GM18519 (cell line): ENCODE measurements at regions not wholly inside any gene's neighbourhood (a gene's known extent, or its start where the extent isn't known, plus 50 kb on each side); places are given as distances from the start of the nearest gene placed in this dataset.

ENCODE experiments used
- ATAC-seq: cut with Tn5 transposase; IDR thresholded peaks from one replicate; pipeline ENCODE4 v1.9.1; 2021; ENCODE audit warnings: mild to moderate bottlenecking, moderate library complexity; ENCODE audit not compliant: unreplicated experiment, low FRiP score

- ATAC-seq = no peak
These were observed 50.8 kb upstream of the NAV2 start for GRCh38 chr11:19661827-19662226.

GRCh38 chr11:19660076-19660475 is 52.6 kb upstream of the NAV2 start:
- ATAC-seq = peak; percentile 100

- no peak for ATAC-seq
These were observed 53.1 kb upstream of the NAV2 start for GRCh38 chr11:19659529-19659928.

- ATAC-seq = no peak
These were observed 54.3 kb upstream of the NAV2 start for GRCh38 chr11:19658344-19658743.

- ATAC-seq = no peak
These were observed 56.5 kb upstream of the NAV2 start for GRCh38 chr11:19656140-19656541.

- no peak for ATAC-seq
These were observed 59.8 kb upstream of the NAV2 start for GRCh38 chr11:19652623-19653375.

- ATAC-seq = no peak
These were observed 61.0 kb upstream of the NAV2 start for GRCh38 chr11:19651653-19652052.

- ATAC-seq = no peak
These were observed 61.6 kb upstream of the NAV2 start for GRCh38 chr11:19651028-19651427.

- no peak for ATAC-seq
These were observed 62.2 kb upstream of the NAV2 start for GRCh38 chr11:19650467-19650866.

GRCh38 chr11:19649751-19650150 is 62.9 kb upstream of the NAV2 start:
- ATAC-seq = no peak

GRCh38 chr11:19648321-19648720 is 64.3 kb upstream of the NAV2 start:
- ATAC-seq = no peak

GRCh38 chr11:19647816-19648215 is 64.8 kb upstream of the NAV2 start:
- ATAC-seq = no peak

- ATAC-seq = no peak
These were observed 65.7 kb upstream of the NAV2 start for GRCh38 chr11:19646921-19647320.

- no peak for ATAC-seq
These were observed 66.3 kb upstream of the NAV2 start for GRCh38 chr11:19646308-19646707.

GRCh38 chr11:19644316-19644715 is 68.3 kb upstream of the NAV2 start:
- no peak for ATAC-seq

GRCh38 chr11:19642185-19643158 is 70.2 kb upstream of the NAV2 start:
- no peak for ATAC-seq

GRCh38 chr11:19639603-19640105 is 73.0 kb upstream of the NAV2 start:
- ATAC-seq = no peak

GRCh38 chr11:19635332-19635731 is 77.3 kb upstream of the NAV2 start:
- no peak for ATAC-seq

- ATAC-seq = no peak
These were observed 79.4 kb upstream of the NAV2 start for GRCh38 chr11:19633276-19633675.

GRCh38 chr11:19632499-19632834 is 80.2 kb upstream of the NAV2 start:
- no peak for ATAC-seq

- no peak for ATAC-seq
These were observed 80.7 kb upstream of the NAV2 start for GRCh38 chr11:19631712-19632498.
